ENCODE measurements at regions not wholly inside any gene's neighbourhood (a gene's known extent, or its start where the extent isn't known, plus 50 kb on each side); places are given as distances from the start of the nearest gene placed in this dataset.
"Not testable (repeated sequence)": the region's sequence is repeated elsewhere in the genome, so short reads cannot be mapped to it uniquely, and the experiment has no call there.

DNA sequence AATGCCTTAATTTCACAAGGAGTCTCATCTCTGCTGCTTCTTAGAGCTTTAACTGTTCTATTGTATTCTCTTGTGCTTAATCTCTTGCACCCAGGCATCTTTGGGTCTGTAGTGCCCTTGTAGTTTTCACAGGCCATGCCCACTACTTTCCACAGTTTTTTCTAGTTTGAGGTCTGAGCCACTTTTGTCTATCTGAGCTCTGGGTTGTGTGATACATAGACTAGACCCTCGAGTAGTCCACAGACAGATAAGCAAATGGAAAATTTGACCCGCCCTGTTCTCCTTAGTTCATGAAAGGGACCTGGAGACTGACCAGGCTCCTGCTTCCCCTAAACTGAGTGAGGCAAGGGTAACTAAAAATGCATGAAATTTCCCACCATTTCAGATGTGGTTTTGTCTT, 466.8 kb upstream of the ZEB2 start:
- in situ Hi-C loops (cut with MboI; ENCODE audit: low pct_unique_long_range_greater_than_20kb, low sequenced_read_pairs, unreplicated experiment) = no loop called here
- TF ChIP-seq, protein P1, sequence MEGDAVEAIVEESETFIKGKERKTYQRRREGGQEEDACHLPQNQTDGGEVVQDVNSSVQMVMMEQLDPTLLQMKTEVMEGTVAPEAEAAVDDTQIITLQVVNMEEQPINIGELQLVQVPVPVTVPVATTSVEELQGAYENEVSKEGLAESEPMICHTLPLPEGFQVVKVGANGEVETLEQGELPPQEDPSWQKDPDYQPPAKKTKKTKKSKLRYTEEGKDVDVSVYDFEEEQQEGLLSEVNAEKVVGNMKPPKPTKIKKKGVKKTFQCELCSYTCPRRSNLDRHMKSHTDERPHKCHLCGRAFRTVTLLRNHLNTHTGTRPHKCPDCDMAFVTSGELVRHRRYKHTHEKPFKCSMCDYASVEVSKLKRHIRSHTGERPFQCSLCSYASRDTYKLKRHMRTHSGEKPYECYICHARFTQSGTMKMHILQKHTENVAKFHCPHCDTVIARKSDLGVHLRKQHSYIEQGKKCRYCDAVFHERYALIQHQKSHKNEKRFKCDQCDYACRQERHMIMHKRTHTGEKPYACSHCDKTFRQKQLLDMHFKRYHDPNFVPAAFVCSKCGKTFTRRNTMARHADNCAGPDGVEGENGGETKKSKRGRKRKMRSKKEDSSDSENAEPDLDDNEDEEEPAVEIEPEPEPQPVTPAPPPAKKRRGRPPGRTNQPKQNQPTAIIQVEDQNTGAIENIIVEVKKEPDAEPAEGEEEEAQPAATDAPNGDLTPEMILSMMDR (IDR thresholded peaks at IDR 0.05; ENCODE audit: extremely low read depth, insufficient read depth, missing control alignments) = no peak
- no peak for DNase-seq (ENCODE audit: low spot score)

DNA sequence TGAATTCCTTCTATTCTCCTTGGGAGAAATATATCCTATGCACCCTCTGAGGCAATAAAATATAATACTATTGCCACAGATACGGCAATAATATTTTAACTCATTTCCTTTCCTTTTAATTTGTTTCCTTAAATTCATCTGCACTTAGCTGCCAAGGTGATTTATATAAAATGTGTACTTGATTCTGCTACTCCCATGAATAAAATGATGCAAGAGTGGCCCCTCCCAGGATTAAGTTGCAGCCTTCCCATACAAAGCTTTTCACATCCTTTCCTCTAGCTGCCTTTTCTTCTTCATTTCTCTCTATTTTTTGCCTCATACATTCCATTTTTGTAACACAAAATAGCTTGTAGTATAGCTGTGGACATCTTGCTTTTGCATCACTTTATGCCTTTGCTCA, 464.1 kb upstream of the ZEB2 start:
- DNase-seq (ENCODE audit: low spot score) = no peak
- in situ Hi-C loops (cut with MboI; ENCODE audit: low pct_unique_long_range_greater_than_20kb, low sequenced_read_pairs, unreplicated experiment) = no loop called here
- TF ChIP-seq, protein P1 (IDR thresholded peaks at IDR 0.05; ENCODE audit: extremely low read depth, insufficient read depth, missing control alignments) = no peak

DNA sequence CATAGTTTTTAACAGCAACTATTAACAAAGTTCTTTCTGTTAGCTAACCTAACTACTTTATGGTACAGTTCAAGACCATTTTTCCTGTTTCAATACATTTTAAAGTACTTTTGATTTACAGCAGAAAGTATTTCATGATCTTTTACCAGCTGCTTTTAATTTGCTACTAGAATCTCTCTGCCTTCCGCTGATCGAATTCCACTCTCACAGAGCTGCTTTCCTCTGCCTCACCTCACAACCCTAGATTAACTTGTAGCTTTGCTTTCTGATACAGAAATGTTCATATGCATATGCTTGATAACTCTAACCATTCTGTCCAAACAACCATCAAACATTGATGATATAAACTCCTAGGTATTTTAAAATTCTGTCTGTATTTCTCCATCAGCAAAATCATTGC, 463.2 kb upstream of the ZEB2 start:
- in situ Hi-C loops (cut with MboI; ENCODE audit: low pct_unique_long_range_greater_than_20kb, low sequenced_read_pairs, unreplicated experiment) = no loop called here
- DNase-seq (ENCODE audit: low spot score) = no peak
- TF ChIP-seq, protein P1 (IDR thresholded peaks at IDR 0.05; ENCODE audit: extremely low read depth, insufficient read depth, missing control alignments) = no peak

DNA sequence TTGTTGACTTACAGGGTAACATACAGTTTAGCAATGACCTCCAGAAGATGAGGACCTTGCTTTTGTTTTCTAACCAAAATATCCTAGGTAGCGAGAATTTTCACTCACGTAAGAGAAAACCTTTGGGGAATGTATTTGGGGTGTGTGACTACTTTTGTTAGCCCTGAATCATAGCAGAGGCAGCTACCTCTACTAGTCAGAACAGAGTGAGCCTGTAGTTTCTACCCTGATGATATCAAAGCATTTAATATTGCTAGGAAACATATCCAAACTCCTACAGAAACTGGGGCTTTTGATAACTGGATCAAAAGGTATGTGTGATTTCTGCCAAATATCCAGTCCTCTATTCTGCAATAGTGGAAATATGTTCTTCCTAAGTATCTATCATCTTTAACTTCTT, 462.6 kb upstream of the ZEB2 start:
- TF ChIP-seq, protein P1 (IDR thresholded peaks at IDR 0.05; ENCODE audit: extremely low read depth, insufficient read depth, missing control alignments) = no peak
- in situ Hi-C loops (cut with MboI; ENCODE audit: low pct_unique_long_range_greater_than_20kb, low sequenced_read_pairs, unreplicated experiment) = no loop called here
- DNase-seq (ENCODE audit: low spot score) = no peak

DNA sequence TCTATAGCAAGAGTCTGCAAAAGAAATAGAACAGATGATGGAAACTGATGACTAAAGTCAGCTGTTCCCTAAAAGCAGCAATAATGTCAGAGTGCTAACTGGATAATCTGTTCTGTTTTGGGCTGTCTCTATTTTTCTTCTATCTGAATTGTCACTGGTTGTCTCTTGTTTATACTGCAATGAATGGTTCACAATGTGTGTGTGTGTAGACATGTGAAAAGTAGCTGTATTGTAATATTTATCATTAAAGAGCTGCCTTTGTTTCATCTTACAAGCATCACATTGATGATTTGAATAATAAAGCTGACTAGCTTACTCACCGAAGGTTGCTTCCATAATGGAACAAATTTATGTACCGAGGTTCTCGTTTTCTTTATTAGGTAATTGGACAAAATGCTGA, 456.0 kb upstream of the ZEB2 start:
- TF ChIP-seq, protein P1 (IDR thresholded peaks at IDR 0.05; ENCODE audit: extremely low read depth, insufficient read depth, missing control alignments) = no peak
- no peak for DNase-seq (ENCODE audit: low spot score)
- in situ Hi-C loops (cut with MboI; ENCODE audit: low pct_unique_long_range_greater_than_20kb, low sequenced_read_pairs, unreplicated experiment) = no loop called here

DNA sequence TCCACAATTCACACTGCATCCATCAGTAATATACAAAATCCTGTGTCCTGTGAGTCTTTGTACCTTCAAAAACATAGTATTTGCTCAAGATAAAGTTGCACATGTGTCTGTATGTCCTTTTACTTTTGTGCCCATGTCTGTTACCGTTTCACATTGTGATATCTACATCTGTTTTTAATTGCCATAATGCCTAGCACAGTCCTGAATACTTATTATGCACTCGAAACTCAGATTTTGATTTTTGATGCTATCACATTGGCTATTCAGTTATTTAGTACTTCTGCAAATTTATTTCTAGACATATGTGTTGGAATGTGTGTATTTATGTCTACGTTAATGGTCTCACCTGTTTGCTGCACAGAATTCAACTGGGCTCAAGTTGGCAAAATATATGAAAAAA, 452.8 kb upstream of the ZEB2 start:
- in situ Hi-C loops (cut with MboI; ENCODE audit: low pct_unique_long_range_greater_than_20kb, low sequenced_read_pairs, unreplicated experiment) = no loop called here
- no peak for DNase-seq (ENCODE audit: low spot score)
- TF ChIP-seq, protein P1 (IDR thresholded peaks at IDR 0.05; ENCODE audit: extremely low read depth, insufficient read depth, missing control alignments) = no peak

DNA sequence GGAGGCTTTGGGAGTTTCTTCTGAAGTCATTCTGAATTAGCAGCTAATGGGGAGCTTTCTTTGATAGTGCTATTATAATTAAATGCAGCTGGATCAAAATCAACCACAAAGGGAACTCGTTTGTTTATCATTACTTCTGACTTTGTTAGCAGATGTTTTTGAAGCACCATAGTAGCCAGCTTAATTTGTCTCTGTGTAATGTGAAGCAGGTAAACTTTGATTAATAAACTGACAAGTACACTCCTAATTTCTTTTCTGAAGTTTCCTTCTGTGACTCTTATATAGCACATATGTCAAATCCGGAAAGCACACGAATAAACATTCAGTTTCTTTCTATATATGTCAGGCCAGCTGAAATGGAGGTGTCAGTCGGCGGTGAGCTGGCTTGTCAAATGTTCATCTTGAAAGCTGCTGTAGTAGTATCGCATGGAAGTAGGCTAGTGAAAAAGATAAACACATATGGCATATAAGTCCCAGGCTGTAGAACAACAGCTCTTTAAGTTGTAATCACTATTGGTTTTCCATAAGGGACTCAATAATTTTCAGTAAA, 451.9 kb upstream of the ZEB2 start:
- TF ChIP-seq, protein P1 (IDR thresholded peaks at IDR 0.05; ENCODE audit: extremely low read depth, insufficient read depth, missing control alignments) = no peak
- in situ Hi-C loops (cut with MboI; ENCODE audit: low pct_unique_long_range_greater_than_20kb, low sequenced_read_pairs, unreplicated experiment) = no loop called here
- no peak for DNase-seq (ENCODE audit: low spot score)

DNA sequence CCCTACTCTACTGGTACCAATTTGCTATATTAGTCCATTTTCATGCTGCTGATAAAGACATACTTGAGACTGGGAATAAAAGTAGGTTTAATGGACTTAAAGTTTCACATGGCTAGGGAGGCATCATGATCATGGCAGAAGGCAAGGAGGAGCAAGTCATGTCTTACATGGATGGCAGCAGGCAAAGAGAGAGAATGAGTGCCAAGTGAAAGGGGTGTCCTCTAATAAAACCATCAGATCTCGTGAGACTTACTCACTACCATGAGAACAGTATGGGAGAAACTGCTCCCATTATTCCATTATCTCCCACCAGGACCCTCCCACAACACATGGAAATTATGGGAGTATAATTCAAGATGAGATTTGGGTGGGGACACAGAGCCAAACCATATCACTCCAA, 450.5 kb upstream of the ZEB2 start:
- in situ Hi-C loops (cut with MboI; ENCODE audit: low pct_unique_long_range_greater_than_20kb, low sequenced_read_pairs, unreplicated experiment); DNase-seq (ENCODE audit: low spot score): not testable (repeated sequence)

DNA sequence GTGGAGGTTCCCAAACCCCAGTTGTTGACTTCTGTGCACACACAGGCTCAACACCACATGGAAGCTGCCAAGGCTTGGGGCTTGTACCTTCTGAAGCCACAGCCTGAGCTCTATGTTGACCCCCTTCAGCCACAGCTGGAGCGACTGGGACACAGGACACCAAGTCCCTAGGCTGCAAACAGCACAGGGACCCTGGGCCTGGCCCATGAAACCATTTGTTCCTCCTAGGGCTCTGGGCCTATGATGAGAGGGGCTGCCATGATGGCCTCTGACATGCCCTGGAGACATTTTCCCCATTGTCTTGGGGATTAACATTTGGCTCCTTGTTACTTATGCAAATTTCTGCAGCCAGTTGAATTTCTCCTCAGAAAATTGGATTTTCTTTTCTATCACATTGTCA, 449.6 kb upstream of the ZEB2 start:
- DNase-seq (ENCODE audit: low spot score); in situ Hi-C loops (cut with MboI; ENCODE audit: low pct_unique_long_range_greater_than_20kb, low sequenced_read_pairs, unreplicated experiment): not testable (repeated sequence)

Measured in GM13977 (cell line).